ENCODE measurements at regions not wholly inside any gene's neighbourhood (a gene's known extent, or its start where the extent isn't known, plus 50 kb on each side); places are given as distances from the start of the nearest gene placed in this dataset.

GRCh38 chr14:55942076-55942654 lies 176.0 kb upstream of the PELI2 start:
- H3K9me3 ChIP-seq (ENCODE audit: low read depth), result no peaks in the 10 kb centered on the region
- TF ChIP-seq, protein P1, sequence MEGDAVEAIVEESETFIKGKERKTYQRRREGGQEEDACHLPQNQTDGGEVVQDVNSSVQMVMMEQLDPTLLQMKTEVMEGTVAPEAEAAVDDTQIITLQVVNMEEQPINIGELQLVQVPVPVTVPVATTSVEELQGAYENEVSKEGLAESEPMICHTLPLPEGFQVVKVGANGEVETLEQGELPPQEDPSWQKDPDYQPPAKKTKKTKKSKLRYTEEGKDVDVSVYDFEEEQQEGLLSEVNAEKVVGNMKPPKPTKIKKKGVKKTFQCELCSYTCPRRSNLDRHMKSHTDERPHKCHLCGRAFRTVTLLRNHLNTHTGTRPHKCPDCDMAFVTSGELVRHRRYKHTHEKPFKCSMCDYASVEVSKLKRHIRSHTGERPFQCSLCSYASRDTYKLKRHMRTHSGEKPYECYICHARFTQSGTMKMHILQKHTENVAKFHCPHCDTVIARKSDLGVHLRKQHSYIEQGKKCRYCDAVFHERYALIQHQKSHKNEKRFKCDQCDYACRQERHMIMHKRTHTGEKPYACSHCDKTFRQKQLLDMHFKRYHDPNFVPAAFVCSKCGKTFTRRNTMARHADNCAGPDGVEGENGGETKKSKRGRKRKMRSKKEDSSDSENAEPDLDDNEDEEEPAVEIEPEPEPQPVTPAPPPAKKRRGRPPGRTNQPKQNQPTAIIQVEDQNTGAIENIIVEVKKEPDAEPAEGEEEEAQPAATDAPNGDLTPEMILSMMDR (IDR thresholded peaks at IDR 0.05; ENCODE audit: low read depth, low read length), result no peak
- no peaks in the 10 kb centered on the region for H3K27me3 ChIP-seq
- no peak overlapping the region for H3K4me3 ChIP-seq
- H3K27ac ChIP-seq, result no peak overlapping the region
- DNase-seq (ENCODE audit: low read depth in 1 of 2, low spot score in 1 of 2), result no peak
- no peaks in the 10 kb centered on the region for H3K4me1 ChIP-seq (ENCODE audit: low read depth)
- no peaks in the 10 kb centered on the region for H3K36me3 ChIP-seq

- TF ChIP-seq, protein P1 (IDR thresholded peaks at IDR 0.05; ENCODE audit: low read depth, low read length), result no peak
- Histone ChIP-seq H3K27me3 (no peaks in the 10 kb centered on the region), H3K4me1 (ENCODE audit: low read depth) (no peaks in the 10 kb centered on the region), H3K36me3 (no peaks in the 10 kb centered on the region), H3K27ac (no peak overlapping the region), H3K9me3 (ENCODE audit: low read depth) (no peaks in the 10 kb centered on the region), H3K4me3 (no peak overlapping the region)
- DNase-seq (ENCODE audit: low read depth in 1 of 2, low spot score in 1 of 2), result no peak
Observed at GRCh38 chr14:55942826-55943225, 175.4 kb upstream of the PELI2 start.

DNA sequence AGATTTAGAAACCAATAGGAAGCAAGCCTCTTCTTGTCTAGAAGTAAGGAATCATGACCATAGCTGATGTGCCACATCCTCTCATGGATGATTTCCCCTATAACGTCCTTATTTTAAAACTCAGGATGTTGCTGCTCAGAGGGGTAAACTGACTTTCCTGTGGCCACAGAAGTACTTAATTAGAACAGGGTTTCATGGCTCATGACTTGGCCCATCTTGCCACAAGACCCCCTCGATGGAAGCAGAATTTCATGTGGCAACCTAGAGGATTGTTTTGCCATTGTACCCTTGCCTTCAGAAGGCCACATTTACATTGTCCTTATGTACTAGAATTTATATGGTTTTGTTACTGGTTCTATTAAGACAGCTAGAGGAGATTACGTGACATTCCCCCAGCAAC lies 173.5 kb upstream of the PELI2 start:
- no peak overlapping the region for H3K27ac ChIP-seq
- no peaks in the 10 kb centered on the region for H3K27me3 ChIP-seq
- H3K4me1 ChIP-seq (ENCODE audit: low read depth), result no peaks in the 10 kb centered on the region
- H3K36me3 ChIP-seq, result no peaks in the 10 kb centered on the region
- TF ChIP-seq, protein P1 (IDR thresholded peaks at IDR 0.05; ENCODE audit: low read depth, low read length), result no peak
- DNase-seq (ENCODE audit: low read depth in 1 of 2, low spot score in 1 of 2), result no peak
- H3K4me3 ChIP-seq, result no peak overlapping the region
- H3K9me3 ChIP-seq (ENCODE audit: low read depth), result no peaks in the 10 kb centered on the region

DNA sequence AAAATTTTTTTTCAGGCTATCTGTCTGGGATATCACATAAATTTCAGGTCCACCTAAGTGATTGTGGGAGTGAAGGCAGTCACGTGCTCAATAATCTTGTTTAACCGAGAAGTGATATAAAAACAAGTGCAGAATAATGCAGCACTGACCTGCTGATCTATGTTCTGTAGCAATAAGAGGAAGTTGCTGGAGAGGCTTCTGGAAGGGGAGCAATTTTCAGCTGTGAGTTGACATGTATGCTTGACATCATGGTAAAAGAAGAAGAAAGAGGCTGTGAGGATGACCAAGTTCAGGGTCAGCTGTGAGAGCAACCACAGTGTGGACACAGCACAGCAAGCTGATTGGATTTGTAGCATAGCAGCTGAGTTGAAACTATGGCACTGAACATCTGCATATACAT lies 172.0 kb upstream of the PELI2 start:
- H3K36me3 ChIP-seq, result no peaks in the 10 kb centered on the region
- H3K27ac ChIP-seq, result no peak overlapping the region
- no peaks in the 10 kb centered on the region for H3K9me3 ChIP-seq (ENCODE audit: low read depth)
- DNase-seq (ENCODE audit: low read depth in 1 of 2, low spot score in 1 of 2), result no peak
- no peaks in the 10 kb centered on the region for H3K4me1 ChIP-seq (ENCODE audit: low read depth)
- TF ChIP-seq, protein P1 (IDR thresholded peaks at IDR 0.05; ENCODE audit: low read depth, low read length), result no peak
- no peaks in the 10 kb centered on the region for H3K27me3 ChIP-seq
- H3K4me3 ChIP-seq, result no peak overlapping the region

DNA sequence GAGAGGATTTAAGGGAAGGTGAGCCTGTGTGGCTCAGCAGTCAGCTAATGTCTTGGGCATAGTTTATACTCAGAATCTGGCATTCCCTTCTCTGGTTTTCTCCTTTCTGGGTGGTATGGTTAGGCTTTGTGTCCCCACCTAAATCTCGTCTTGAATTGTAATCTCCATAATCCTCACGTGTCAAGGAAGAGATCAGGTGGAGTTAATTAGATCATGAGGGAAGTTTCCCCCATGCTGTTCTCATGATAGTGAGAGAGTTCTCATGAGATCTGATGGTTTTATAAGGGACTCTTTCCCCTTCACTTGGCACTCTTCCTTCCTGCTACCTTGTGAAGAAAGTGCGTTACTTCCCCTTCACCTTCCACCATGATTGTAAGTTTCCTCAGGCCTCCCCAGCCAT lies 169.8 kb upstream of the PELI2 start:
- H3K36me3 ChIP-seq, result no peaks in the 10 kb centered on the region
- H3K27ac ChIP-seq, result no peak overlapping the region
- no peak overlapping the region for H3K4me3 ChIP-seq
- H3K27me3 ChIP-seq, result no peaks in the 10 kb centered on the region
- DNase-seq (ENCODE audit: low read depth in 1 of 2, low spot score in 1 of 2), result no peak
- TF ChIP-seq, protein P1 (IDR thresholded peaks at IDR 0.05; ENCODE audit: low read depth, low read length), result no peak
- no peaks in the 10 kb centered on the region for H3K4me1 ChIP-seq (ENCODE audit: low read depth)
- H3K9me3 ChIP-seq (ENCODE audit: low read depth), result no peaks in the 10 kb centered on the region

GRCh38 chr14:55949708-55950107 lies 168.5 kb upstream of the PELI2 start:
- Histone ChIP-seq H3K27me3 (no peaks in the 10 kb centered on the region), H3K4me1 (ENCODE audit: low read depth) (no peaks in the 10 kb centered on the region), H3K4me3 (no peak overlapping the region), H3K9me3 (ENCODE audit: low read depth) (no peaks in the 10 kb centered on the region), H3K27ac (no peak overlapping the region), H3K36me3 (no peaks in the 10 kb centered on the region)
- no peak for DNase-seq (ENCODE audit: low read depth in 1 of 2, low spot score in 1 of 2)
- TF ChIP-seq, protein P1 (IDR thresholded peaks at IDR 0.05; ENCODE audit: low read depth, low read length), result no peak

Data from cardiac muscle cell (in vitro differentiated cells and primary cell).